H1 (cell line): ENCODE measurements at regions not wholly inside any gene's neighbourhood (a gene's known extent, or its start where the extent isn't known, plus 50 kb on each side); places are given as distances from the start of the nearest gene placed in this dataset.

Experiments used
- CBX5 ChIP-seq: fragments of 300-800, 300-1000 bp; sonication (generic); IDR thresholded peaks from 2 replicates; pipeline ENCODE4 v1.7.1; 2016; ENCODE audit warnings: antibody characterized with exemption, low read length, low read depth
- FOSL1 ChIP-seq: IDR thresholded peaks from 2 replicates; pipeline ENCODE4 v1.6.1; 2011; ENCODE audit warnings: mild to moderate bottlenecking, low read depth, low read length, moderate library complexity; ENCODE audit not compliant: insufficient read depth
- POLR2AphosphoS5 ChIP-seq: IDR thresholded peaks from 2 replicates; pipeline ENCODE4 v1.6.1; 2011; ENCODE audit warnings: low read depth, low read length
- ZNF274 ChIP-seq: IDR thresholded peaks from 2 replicates; pipeline ENCODE4 v1.7.0; 2012; ENCODE audit warnings: low read length, borderline replicate concordance; ENCODE audit errors: extremely low read depth
- TF ChIP-seq, protein P1 (sequence below), 3 experiments: IDR thresholded peaks; 1 replicate in 2 of 3; 2 replicates in 1 of 3; pipeline versions ENCODE4 v1.5.1 to v1.6.1; 2011; ENCODE audit warnings: low read length in 3 of 3, mild to moderate bottlenecking in 3 of 3, inconsistent platforms in 2 of 3, low read depth in 1 of 3, moderate library complexity in 1 of 3; ENCODE audit not compliant: insufficient read depth in 1 of 3; ENCODE audit errors: control extremely low read depth in 1 of 3
- TF ChIP-seq, protein P2 (sequence below): IDR thresholded peaks from 2 replicates; pipeline ENCODE4 v1.6.1; 2012; ENCODE audit warnings: low read length, inconsistent platforms

DNA sequence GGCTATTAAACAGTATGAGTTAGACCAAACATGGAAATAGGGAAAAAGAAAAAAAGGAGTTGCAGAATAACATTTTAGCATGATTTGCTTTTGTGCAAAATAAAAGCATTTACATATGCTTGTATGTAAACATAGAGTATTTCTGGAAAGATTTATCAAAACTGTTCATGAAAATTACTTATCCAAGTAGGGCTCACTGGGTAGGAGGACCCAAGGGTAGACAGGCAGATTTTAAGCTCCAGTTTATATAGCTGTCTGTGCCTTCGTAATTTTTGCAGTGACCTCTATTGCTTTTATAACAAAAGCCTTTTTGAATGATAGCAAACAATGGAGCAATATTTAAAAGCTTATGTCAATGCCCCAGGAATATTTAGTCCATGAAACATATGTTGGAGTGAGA is 228.8 kb upstream of the IRF2BP2 start:
- TF ChIP-seq, protein P1, sequence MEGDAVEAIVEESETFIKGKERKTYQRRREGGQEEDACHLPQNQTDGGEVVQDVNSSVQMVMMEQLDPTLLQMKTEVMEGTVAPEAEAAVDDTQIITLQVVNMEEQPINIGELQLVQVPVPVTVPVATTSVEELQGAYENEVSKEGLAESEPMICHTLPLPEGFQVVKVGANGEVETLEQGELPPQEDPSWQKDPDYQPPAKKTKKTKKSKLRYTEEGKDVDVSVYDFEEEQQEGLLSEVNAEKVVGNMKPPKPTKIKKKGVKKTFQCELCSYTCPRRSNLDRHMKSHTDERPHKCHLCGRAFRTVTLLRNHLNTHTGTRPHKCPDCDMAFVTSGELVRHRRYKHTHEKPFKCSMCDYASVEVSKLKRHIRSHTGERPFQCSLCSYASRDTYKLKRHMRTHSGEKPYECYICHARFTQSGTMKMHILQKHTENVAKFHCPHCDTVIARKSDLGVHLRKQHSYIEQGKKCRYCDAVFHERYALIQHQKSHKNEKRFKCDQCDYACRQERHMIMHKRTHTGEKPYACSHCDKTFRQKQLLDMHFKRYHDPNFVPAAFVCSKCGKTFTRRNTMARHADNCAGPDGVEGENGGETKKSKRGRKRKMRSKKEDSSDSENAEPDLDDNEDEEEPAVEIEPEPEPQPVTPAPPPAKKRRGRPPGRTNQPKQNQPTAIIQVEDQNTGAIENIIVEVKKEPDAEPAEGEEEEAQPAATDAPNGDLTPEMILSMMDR (IDR thresholded peaks at IDR 0.05; ENCODE audit: control extremely low read depth in 1 of 3, insufficient read depth in 1 of 3, low read depth in 1 of 3, low read length in 3 of 3), result no peak
- no peak for TF ChIP-seq FOSL1
- no peak for TF ChIP-seq ZNF274
- TF ChIP-seq POLR2AphosphoS5, result no peak
- no peak for TF ChIP-seq CBX5
- TF ChIP-seq, protein P2, sequence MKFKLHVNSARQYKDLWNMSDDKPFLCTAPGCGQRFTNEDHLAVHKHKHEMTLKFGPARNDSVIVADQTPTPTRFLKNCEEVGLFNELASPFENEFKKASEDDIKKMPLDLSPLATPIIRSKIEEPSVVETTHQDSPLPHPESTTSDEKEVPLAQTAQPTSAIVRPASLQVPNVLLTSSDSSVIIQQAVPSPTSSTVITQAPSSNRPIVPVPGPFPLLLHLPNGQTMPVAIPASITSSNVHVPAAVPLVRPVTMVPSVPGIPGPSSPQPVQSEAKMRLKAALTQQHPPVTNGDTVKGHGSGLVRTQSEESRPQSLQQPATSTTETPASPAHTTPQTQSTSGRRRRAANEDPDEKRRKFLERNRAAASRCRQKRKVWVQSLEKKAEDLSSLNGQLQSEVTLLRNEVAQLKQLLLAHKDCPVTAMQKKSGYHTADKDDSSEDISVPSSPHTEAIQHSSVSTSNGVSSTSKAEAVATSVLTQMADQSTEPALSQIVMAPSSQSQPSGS, result no peak
